Gastroesophageal sphincter (tissue), 3 donors: ENCODE measurements at regions not wholly inside any gene's neighbourhood (a gene's known extent, or its start where the extent isn't known, plus 50 kb on each side); places are given as distances from the start of the nearest gene placed in this dataset.

ENCODE experiments used
- POLR2A ChIP-seq, 2 donors: fragments of 450-650 bp; IDR thresholded peaks; one replicate each; pipeline ENCODE4 v1.6.1; 2017; ENCODE audit warnings: antibody characterized with exemption in 2 of 2, mild to moderate bottlenecking in 2 of 2, moderate library complexity in 1 of 2
- POLR2AphosphoS5 ChIP-seq: sonication (generic); formaldehyde crosslinking; IDR thresholded peaks from one replicate; pipeline ENCODE4 v1.6.1; 2017; ENCODE audit warnings: antibody characterized with exemption
- TF ChIP-seq, protein P1 (sequence below), 4 experiments: fragments of 200-600 bp in 2 of 4; fragments of 450-650 bp in 2 of 4; sonication (generic) in 1 of 4; IDR thresholded peaks; one replicate each; pipeline ENCODE4 v1.5.1; 2017 to 2019; ENCODE audit warnings: antibody characterized with exemption in 4 of 4, mild to moderate bottlenecking in 2 of 4, moderate library complexity in 2 of 4

DNA sequence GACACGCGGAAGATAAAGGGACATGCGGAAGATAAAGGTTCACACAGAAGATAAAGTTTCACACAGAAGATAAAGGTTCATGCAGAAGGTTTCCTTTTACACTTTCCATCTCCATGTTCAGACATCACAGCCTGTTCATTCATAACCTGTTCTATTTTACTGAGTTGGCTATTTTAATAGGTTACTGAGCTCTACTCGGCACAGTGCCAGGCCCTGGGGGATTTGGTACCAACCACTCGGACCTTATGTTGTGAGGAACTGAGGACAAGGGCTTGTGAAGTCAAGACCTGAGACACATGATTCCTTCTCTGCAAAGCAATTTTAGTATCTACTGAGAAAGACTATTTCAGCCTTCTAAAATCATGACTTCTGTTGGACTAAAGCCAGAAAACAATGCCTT lies 75.0 kb upstream of the ALKAL2 start:
- TF ChIP-seq POLR2AphosphoS5 (no peak), POLR2A (IDR thresholded peaks at IDR 0.05) (no peak)
- TF ChIP-seq, protein P1, sequence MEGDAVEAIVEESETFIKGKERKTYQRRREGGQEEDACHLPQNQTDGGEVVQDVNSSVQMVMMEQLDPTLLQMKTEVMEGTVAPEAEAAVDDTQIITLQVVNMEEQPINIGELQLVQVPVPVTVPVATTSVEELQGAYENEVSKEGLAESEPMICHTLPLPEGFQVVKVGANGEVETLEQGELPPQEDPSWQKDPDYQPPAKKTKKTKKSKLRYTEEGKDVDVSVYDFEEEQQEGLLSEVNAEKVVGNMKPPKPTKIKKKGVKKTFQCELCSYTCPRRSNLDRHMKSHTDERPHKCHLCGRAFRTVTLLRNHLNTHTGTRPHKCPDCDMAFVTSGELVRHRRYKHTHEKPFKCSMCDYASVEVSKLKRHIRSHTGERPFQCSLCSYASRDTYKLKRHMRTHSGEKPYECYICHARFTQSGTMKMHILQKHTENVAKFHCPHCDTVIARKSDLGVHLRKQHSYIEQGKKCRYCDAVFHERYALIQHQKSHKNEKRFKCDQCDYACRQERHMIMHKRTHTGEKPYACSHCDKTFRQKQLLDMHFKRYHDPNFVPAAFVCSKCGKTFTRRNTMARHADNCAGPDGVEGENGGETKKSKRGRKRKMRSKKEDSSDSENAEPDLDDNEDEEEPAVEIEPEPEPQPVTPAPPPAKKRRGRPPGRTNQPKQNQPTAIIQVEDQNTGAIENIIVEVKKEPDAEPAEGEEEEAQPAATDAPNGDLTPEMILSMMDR (IDR thresholded peaks at IDR 0.05), result no peak
